Peyer's patch (tissue), 4 donors: ENCODE measurements at regions not wholly inside any gene's neighbourhood (a gene's known extent, or its start where the extent isn't known, plus 50 kb on each side); places are given as distances from the start of the nearest gene placed in this dataset.

Experiments used
- DNase-seq, 3 donors: peaks; one replicate each; pipeline ENCODE4 v3.0.0-alpha.2; 2017 to 2019
- H3K27ac ChIP-seq, 4 donors: fragments of 200-600 bp; sonication (generic); one replicate each; pipeline ENCODE4 v1.5.1; 2016 to 2019
- H3K27me3 ChIP-seq, 2 donors: fragments of 200-600 bp; sonication (generic); one replicate each; pipeline ENCODE4 v1.5.1; 2019
- H3K36me3 ChIP-seq, 3 donors: fragments of 200-600 bp; sonication (generic); one replicate each; pipeline ENCODE4 v1.5.1; 2016 to 2019
- H3K4me1 ChIP-seq, 4 donors: fragments of 200-600 bp; sonication (generic); one replicate each; pipeline ENCODE4 v1.5.1; 2016 to 2019
- H3K4me3 ChIP-seq, 4 donors: fragments of 200-600 bp; sonication (generic); 1 replicate in 3 of 4; 2 replicates in 1 of 4; pipeline ENCODE4 v1.5.1; 2016 to 2019; ENCODE audit warnings: mild to moderate bottlenecking in 1 of 4
- H3K9me3 ChIP-seq, 4 donors: fragments of 200-600 bp; sonication (generic); one replicate each; pipeline ENCODE4 v1.5.1; 2016 to 2019; ENCODE audit warnings: mild to moderate bottlenecking in 1 of 4
- CTCF ChIP-seq, 6 experiments: fragments of 450-650 bp in 4 of 6; fragments of 200-600 bp in 2 of 6; sonication (generic) in 1 of 6; IDR thresholded peaks; one replicate each; pipeline ENCODE4 v1.5.1; 2017 to 2019; ENCODE audit warnings: antibody characterized with exemption in 6 of 6, mild to moderate bottlenecking in 3 of 6, moderate library complexity in 1 of 6
- POLR2A ChIP-seq, 2 donors: fragments of 450-650 bp; IDR thresholded peaks; one replicate each; pipeline ENCODE4 v1.5.1; 2017; ENCODE audit warnings: antibody characterized with exemption in 2 of 2, mild to moderate bottlenecking in 2 of 2, moderate library complexity in 2 of 2

- Histone ChIP-seq H3K27ac (no peak overlapping the region), H3K9me3 (no peaks in the 10 kb centered on the region), H3K36me3 (no peaks in the 10 kb centered on the region), H3K27me3 (no peaks in the 10 kb centered on the region), H3K4me1 (no peaks in the 10 kb centered on the region), H3K4me3 (no peak overlapping the region)
- DNase-seq: no peak
- TF ChIP-seq CTCF (IDR thresholded peaks at IDR 0.05) (no peak), POLR2A (IDR thresholded peaks at IDR 0.05) (no peak)
These were observed 274.8 kb upstream of the LYPLAL1 start for GRCh38 chr1:218898921-218899320.

- Histone ChIP-seq H3K36me3 (no peaks in the 10 kb centered on the region), H3K4me1 (no peaks in the 10 kb centered on the region), H3K4me3 (no peak overlapping the region), H3K27me3 (no peaks in the 10 kb centered on the region), H3K9me3 (no peaks in the 10 kb centered on the region), H3K27ac (no peak overlapping the region)
- DNase-seq: no peak
- no peak for TF ChIP-seq POLR2A (IDR thresholded peaks at IDR 0.05)
- TF ChIP-seq CTCF (IDR thresholded peaks at IDR 0.05): no peak
These were observed 273.1 kb upstream of the LYPLAL1 start for GRCh38 chr1:218900615-218901014.

- Histone ChIP-seq H3K9me3 (no peaks in the 10 kb centered on the region), H3K27me3 (no peaks in the 10 kb centered on the region), H3K27ac (no peak overlapping the region), H3K4me1 (no peaks in the 10 kb centered on the region), H3K36me3 (no peaks in the 10 kb centered on the region), H3K4me3 (no peak overlapping the region)
- TF ChIP-seq CTCF (IDR thresholded peaks at IDR 0.05): no peak
- no peak for TF ChIP-seq POLR2A (IDR thresholded peaks at IDR 0.05)
- DNase-seq: no peak
These were observed 269.3 kb upstream of the LYPLAL1 start for GRCh38 chr1:218904416-218904815.

GRCh38 chr1:218916720-218917119 is 257.0 kb upstream of the LYPLAL1 start:
- no peak overlapping the region for H3K27ac ChIP-seq
- no peaks in the 10 kb centered on the region for H3K36me3 ChIP-seq
- no peak for DNase-seq
- no peaks in the 10 kb centered on the region for H3K9me3 ChIP-seq
- H3K27me3 ChIP-seq: no peaks in the 10 kb centered on the region
- no peak overlapping the region for H3K4me3 ChIP-seq
- no peak for TF ChIP-seq POLR2A (IDR thresholded peaks at IDR 0.05)
- TF ChIP-seq CTCF (IDR thresholded peaks at IDR 0.05): no peak
- no peaks in the 10 kb centered on the region for H3K4me1 ChIP-seq

- H3K27me3 ChIP-seq: no peaks in the 10 kb centered on the region
- H3K27ac ChIP-seq: no peak overlapping the region
- no peak for DNase-seq
- H3K4me3 ChIP-seq: no peak overlapping the region
- no peaks in the 10 kb centered on the region for H3K36me3 ChIP-seq
- no peak for TF ChIP-seq POLR2A (IDR thresholded peaks at IDR 0.05)
- no peak for TF ChIP-seq CTCF (IDR thresholded peaks at IDR 0.05)
- H3K9me3 ChIP-seq: no peaks in the 10 kb centered on the region
- H3K4me1 ChIP-seq: no peaks in the 10 kb centered on the region
These were observed 256.0 kb upstream of the LYPLAL1 start for GRCh38 chr1:218917656-218918055.

- no peak overlapping the region for H3K27ac ChIP-seq
- H3K4me1 ChIP-seq: no peaks in the 10 kb centered on the region
- H3K27me3 ChIP-seq: no peaks in the 10 kb centered on the region
- TF ChIP-seq POLR2A (IDR thresholded peaks at IDR 0.05) (no peak), CTCF (IDR thresholded peaks at IDR 0.05) (no peak)
- DNase-seq: no peak
- H3K4me3 ChIP-seq: no peak overlapping the region
- no peaks in the 10 kb centered on the region for H3K9me3 ChIP-seq
- no peaks in the 10 kb centered on the region for H3K36me3 ChIP-seq
These were observed 247.9 kb upstream of the LYPLAL1 start for GRCh38 chr1:218925777-218926176.
